Activated gamma-delta T cell treated with Interleukin-2 at 50 U/mL for 16 hours (primary cell): ENCODE measurements at regions not wholly inside any gene's neighbourhood (a gene's known extent, or its start where the extent isn't known, plus 50 kb on each side); places are given as distances from the start of the nearest gene placed in this dataset.

ENCODE experiments used
- DNase-seq: peaks from one replicate; pipeline ENCODE4 v3.0.0-alpha.2; 2020

DNA sequence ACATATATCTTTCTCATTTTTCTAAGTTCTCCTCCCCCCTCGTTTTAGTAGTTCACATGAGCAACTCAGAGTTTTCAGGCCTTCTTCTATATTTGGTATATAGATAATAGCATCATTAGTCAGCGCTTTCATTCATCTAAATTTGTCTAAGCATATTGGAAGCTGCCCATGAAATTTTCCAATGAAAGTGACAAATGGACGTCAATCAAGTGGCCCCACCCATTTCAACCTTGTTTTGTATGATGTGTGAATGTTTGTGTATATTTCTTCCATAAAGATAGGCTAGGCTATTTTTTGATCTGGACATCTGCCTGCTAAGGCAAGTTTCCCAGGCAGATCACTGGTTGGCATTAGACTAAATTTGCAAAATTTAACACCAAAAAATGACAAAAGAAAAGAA is 104.0 kb upstream of the SSBP2 start:
- no peak for DNase-seq

DNA sequence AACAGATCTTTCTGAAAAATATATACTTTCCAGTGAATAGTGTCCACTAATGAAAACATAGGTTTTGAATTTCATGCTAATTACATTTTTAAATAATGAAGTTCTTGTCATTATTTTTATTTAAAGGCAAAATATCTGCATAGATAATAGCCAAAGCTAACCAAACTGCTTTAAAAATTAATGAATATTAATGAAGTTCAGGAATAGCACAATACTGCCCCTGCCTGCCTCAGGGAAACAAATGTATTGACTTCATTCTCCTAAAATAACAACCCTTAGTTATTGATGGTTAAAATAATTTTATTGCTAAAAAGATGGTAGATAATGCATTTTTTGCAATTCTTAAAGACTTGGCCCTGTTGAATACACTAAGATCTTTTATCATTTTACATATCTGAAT is 103.6 kb upstream of the SSBP2 start:
- no peak for DNase-seq

DNA sequence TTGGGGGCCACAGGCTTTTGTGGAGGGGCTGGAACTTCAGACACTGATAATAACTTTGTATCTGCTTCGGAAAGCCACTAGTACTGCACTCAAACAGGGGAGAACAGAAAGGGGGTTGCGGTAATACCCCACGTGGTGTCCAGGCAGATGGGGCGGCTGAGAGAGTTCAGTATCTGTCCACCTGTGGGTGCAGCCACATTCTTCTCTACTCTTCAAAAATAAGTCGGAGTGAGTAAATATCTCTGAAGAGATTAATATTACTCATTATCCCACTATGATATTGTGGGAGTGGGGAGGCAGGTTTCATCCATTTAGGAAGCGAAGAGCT is 102.1 kb upstream of the SSBP2 start:
- DNase-seq = no peak

DNA sequence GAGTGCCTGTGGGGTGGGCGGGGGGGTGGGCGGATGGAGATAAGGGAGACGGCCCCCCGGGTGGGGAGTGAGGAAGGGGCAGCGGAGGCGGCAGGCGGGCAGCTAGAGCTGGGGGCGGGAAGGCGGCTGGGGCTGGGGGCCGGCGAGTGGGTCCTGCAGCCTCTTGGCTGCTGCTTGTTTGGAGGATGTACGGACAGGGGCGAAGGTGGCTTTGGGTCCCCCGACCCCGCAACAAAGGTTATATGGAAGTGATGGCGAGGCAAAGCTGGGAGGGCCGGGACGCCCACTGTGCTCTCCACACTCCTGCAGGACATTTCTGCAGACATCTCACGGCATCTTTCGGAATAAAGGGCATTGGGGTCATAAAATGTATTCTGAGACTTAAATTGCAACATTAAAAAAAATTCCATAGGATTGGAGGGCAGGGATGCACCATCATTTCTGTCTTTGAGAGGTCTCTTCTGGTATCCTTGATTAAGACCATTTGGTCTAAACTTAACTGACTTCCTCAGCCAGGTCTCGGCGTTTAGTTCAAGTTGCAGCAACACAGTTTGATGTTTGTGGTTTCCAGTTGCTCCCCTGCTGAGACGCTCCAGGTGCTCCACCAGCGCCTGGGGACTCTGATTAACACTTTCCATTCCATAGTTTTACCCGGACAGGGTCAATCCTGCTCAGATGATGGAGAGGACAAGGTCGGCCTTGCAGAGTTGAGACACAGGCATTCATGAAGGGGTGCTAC is 101.6 kb upstream of the SSBP2 start:
- no peak for DNase-seq

DNA sequence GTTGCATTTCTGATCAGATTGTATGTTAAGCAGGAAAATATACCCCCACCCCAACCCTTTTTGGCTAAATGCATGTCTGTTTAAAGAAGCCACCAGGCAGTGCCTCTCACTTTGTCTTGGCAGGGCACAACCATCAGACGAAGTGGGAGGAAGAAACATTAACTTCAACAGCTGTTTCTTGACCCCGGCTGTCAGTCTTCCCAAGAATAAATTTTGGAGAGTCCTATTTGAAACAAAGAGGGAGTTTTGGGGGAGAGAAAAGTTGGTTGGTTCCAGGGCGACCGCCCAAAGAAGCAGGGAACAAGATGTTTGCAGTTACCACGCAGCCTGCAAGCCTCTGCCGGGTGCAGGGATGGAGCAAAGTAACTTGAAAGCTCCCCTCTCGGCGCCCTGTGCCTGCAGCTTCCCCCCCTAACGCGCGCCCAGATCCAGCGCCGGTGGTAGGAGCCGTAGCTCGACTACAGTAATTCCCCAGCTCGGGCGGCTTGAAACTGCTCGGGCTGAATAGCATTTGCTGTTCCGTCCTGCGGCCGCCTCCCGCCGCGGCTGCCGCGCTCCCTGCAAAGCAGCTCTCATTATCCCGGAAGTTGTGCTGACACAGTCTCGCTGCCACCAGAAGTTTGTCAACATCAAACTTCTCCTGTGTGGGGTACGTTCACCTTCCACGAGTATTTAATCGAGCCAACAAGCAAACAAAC is 100.7 kb upstream of the SSBP2 start:
- peak; percentile 85 for DNase-seq

DNA sequence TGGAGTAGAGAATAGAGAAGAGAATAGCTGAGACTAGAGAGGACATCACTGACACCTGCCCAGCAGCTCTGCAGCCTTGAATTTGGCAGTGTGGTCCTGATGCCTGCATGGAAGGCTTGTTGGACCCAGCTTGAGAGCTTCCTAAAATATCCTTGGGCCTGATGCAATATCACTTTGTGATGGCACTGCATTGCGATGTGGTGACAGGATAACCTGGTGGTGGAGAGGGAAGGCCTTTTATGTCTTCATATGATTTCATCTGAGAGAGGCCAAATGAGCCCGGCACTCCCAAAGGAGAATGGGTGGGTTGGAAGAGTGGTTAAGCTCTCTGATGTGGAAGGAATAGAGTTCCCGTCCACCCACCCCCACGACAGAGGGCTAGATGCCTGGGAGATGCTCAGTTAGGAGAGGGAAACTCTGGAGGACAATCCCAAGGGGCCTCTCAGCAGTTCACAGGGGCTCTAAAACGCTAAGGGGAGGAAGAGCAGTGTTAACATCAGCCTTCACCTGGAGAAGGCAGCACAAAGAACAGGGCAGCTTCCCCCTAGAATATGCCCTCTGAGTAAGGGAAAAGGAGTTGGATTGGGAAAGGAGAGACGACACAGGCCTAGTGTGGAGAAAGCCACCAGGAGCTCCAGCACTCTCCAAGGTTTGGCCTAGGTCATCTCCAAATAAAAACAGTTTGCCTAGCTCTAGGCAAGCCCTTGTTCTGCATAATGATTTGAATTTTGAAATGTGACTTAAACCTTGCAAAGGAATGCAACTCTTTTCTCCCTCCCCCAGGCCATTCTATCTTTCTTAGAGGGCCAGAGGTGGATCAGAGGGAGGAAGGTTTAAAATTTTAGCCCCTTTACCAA is 99.8 kb upstream of the SSBP2 start:
- DNase-seq = no peak

DNA sequence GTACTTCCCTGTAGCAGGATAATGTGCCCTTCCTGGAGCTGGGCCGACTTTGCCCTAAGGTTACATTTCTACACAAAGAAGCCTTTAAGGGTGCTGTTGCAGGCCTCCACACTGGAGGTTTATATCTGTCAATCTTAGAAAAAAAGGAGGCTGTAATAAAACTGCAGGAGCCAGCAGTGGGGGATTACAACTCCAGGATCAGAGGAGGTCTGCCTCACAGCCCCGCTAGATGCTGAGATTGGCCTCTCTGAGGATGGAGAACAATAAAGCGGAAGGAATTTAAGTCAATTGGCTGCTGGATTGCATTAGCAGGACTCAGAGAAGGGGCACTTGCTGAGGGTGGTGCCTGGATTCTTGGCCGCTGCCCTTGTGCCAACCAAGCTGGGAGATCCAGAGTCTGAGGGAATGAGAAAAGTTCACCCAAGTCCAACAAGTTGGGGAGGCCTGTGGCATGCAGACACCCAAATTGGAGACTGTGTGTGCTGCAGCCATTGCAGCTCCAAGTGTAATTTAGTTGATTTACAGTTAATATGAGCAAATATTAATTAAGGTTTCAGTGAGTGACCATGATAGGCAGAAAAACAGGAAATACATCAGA is 99.0 kb upstream of the SSBP2 start:
- DNase-seq = no peak

DNA sequence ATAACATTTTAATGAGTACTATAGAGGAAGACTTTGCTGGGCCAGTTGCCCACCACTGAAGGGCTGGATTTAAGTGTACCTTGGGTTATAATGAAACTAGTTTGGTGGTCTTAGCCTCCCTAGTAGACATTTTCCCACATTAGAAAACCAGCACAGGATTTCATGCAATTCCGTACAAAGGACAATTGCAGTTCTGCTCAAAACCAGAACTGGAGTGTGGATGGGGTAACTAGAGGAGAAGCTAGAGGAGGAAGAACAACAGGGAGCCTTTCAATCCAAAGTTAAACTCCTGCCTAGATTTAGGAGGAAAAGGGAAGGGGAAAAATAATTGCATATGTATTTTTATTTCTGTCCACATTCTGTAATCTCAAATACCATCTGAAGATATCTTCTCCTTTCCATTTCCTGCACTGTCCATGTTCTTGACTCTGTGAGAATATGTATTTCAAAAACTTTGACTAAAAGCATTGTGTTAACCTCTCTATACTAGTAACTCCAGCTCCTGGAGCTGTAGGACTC is 97.5 kb upstream of the SSBP2 start:
- no peak for DNase-seq

DNA sequence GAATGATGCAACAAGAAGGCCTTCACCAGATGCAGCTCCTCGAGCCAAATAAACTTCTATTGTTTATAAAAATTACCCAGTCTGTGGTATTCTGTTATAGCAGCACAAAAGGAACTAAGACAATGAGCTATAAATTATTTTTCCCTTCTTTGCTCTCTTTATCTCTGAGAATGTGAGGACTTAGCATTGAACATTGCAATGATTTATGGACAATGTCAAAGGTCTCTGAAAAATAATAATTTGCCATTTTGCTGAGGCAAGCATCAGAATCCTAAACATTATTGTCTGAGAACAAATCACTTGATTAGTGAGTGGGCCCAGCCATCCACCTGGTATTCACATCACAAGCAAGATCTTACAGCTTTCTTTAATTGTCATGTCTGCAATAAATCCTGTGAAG is 95.4 kb upstream of the SSBP2 start:
- DNase-seq = no peak

DNA sequence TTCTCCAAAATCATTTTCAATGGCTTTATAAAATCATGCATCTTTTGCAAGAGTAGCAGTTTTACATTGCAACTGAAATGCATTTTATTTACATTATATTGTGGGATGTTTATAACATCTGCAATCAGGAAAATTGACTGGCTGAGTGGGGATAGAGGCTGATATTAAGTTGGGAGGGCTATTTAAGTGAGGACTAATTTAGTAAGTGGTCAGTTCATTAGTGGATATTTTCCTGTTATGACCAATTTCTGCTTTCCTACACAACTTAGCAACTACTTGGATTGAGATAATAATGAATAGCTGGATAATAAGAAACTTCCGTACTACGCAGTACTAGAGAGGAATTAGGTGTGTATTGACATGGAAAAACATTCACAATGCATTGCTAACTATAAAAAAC is 92.9 kb upstream of the SSBP2 start:
- no peak for DNase-seq

DNA sequence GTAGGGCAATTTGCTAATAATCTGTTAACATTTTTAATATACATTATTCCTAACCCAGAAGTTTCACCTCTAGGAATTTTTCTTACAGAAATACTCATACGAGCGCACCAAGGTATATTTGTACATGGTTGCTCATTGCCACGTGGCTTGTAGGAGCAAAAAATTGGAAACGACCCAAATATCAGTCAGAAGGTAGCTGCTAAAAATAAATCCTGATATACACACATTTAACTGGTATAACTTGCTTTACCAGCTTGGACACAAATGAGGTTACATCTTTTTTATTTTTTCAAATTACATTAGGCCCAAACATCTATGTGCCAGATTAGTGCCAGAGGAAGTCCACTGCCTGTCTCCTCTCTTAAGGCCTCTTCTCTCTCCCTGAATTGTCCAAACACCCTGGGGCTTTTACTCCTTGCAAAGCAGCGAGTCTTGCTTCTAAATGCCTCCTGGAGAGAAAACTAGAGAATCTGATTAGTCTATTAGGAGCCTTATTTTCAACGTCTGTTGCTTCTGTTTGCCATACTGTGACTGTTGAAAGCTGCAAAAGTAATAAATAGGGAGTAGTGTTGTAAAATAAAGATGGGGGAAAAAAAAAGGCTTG is 92.0 kb upstream of the SSBP2 start:
- DNase-seq = no peak

DNA sequence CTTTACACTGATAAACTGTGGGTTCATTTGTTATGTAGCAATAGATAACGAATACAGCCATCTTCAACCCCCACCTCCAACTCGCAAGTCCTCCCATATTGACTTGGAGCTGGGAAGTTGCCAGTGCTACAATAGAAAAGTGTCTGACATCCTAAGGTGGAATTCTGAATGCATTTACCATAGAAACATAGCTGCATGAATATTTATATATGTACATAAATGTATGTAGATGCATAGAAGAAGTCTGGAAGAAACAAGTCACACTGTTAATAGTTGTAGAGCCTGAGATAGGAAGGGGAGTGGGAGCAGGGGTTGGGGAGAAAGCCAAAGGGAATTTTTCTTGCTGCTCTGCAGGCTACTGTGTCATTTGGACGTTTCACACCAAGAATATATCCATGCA is 88.1 kb upstream of the SSBP2 start:
- no peak for DNase-seq

DNA sequence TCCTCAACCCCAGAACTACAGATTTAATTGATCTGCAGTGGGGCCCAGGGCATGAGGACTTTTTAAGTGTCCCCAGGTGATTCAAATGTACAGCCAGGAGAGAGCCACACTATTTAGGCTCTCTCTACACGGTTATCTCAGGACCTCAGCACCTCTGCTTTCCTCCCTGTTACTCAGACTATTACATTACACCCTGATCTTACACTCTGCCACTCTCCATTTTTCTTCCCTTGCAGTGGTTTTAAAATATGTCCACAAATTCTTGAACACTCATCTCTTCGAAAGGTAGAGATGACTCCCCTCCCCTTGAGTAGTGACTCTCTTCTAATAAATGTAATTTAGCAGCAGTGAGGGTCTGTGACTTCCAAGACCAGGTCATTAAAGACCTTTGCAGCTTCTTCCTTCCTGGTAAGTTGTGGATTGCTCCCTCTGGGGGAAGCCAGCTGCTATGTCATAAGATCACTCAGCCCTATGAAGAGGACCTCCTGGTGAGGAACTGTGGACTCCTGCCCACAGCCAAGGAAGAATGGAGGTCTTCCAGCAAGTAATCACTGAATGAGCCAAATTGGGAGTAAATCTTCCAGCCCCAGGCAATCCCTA is 87.5 kb upstream of the SSBP2 start:
- no peak for DNase-seq

DNA sequence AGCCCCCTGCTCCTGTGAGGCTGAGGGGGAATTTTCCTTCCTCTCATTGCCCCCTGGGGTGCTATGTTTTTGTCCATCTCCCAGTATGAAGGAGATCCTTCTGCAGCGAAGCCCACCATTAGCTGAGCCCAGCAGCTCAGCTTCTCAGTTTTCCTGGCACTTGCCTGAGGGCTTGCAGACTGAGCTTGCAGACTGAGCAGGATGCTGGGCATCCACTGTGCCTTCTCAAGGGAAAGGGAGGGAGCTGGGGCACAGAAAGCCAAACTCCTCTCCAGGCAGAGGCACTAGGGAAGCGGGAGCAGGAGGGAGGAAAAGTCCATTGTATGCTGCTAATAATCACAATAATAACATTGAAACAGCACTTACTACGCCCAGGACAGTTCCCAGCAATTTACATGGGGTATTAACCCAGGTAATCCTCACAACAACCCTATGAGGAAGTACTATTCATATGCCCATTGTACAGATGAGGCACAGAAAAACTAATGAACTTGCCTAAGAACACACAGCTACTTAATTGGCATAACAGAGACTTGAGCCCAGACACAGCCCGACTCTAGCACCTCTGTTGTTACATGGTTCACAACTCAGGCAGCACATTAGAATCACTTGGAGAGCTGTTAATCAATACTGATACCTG is 86.9 kb upstream of the SSBP2 start:
- DNase-seq = no peak

DNA sequence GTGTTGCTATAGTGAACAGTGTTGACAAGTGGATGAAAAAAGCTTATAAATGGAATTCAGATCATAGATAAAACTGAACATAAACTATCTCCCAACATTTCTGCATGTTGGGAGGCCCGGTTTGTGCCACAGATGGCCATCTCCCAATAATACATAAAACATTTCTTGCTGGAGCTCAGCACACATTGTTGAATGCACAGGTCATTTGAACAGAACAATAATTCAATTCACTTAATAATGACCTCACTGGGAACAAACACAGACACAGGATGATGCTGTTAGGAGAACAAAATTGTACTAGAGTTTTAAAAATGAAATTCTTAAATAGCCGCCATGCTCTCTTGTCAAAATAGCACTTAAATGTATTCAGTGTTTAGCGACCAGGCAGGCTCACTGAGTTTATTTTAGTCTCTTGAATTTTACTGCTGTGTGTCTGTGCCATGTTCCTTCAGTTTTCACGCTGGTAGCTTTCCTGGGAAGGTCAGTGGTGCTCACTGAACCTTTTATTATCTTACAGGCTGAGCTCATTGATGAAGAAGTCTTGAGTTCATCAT is 85.0 kb upstream of the SSBP2 start:
- no peak for DNase-seq

DNA sequence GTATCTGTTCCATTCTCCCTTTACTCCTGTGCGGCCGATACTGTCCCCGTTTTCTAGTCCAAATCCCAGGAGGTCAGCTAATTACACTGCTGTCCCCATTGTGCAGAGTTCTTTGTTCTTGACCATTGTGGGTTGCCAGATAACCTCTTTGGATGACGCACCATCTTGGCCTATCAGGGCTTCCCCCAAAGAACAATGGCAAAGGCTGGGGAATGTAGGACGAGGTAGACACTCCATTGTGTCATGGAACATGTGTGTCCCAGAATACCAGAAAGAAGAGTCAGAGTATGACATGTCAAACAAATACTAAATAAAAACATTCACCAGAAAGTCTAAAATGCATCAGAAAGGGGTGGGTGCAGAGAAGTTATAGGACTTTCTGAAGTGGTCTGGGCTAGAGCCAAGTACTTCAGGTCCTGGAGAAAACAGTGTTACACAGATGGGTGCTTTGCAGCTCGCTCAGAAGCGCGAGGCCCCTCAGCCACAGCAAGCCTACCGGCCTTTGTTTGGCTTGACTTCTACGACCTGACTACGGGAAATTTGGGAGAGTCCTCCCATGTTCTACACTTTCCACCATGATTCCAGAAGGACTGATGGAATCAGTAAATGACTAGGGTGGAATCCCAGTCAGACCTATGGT is 83.2 kb upstream of the SSBP2 start:
- no peak for DNase-seq

DNA sequence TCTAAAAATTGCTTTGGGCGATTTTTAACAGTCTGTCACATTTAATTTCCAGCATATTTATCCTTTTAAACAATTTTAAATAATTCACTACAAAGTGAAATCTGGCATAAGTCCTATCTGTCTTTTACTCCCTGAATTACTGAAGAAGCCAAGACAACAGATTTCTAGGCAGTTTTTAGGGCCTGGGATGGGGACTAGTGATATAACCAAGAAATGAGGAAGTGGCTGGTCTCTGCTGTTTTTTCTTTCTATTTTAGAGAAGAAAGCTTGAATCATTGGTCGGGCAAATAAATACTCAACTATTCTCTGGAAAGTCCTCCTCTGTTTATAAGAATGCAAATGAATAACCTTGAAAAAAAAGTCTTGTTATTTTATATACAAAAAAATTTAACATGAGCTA is 79.7 kb upstream of the SSBP2 start:
- DNase-seq = no peak

DNA sequence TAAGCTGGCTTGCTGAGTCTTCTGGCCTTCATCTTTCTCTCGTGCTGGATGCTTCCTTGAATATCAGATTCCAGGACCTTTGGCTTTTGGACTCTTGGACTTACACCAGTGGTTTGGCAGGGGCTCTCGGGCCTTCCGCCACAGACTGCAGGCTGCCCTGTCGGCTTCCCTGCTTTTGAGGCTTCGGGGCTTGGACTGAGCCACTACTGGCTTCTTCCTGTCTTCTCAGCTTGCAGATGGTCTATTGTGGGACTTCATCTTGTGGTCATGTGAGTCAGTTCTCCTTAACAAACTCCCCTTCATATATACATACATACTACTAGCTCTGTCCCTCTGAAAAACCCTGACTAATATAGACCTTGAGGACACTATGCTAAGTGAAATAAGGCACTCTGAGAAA is 78.3 kb upstream of the SSBP2 start:
- DNase-seq = no peak

DNA sequence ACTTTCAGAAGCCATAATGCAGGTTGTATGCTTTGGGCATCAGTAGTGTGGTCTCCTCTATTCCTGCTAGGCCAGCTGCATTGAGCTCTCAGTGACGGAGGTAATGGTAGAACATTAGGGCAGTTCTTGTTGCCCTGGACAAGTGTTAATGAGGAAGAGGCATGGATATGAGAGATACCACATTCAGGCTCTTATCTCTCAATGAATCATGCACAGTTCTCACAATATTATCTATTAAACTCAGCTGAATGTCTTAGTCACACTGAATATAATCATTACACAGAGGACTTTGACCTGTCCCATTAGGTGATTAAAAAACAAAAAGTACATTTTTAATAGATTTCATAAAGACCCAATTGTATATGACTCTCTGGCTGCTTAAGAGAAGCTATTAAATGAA is 76.6 kb upstream of the SSBP2 start:
- DNase-seq = no peak

DNA sequence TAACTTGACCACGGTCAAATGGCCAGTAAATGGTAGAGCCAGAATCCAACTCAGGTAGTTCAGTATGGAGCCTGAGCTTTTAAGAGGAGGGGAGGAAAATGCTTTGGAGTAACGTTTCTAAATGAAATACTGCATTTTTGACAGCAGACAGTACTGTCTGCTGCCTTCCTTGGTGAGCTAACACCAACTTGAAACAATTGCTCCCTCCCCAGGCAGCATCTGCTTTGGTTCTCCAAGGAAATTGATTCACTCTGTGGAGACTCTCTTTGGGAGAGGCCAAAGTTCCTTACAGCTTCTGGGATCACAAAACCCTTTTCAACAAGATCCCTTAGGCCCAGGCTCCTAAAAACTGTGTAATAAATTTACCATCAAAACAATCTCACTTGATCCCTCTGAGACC is 75.2 kb upstream of the SSBP2 start:
- DNase-seq = no peak

DNA sequence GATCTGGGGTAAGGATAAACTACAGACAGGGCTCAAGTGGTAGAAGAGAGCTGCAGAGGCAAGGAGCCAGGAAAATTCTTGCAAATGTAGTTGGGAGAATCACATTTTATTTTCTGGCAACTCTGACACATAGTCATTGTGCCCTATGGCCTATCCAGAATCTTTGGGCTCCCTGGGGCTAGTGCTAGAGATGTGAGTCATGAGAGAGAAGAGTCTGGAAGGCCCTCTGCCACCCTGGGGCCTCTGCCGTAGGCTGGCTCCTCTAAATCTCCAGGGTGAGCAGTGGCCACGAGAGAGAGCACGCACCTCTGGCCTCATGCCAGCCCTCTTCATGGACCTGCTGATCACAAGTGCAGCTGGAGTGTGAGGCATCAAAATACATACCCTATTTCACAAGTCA is 74.3 kb upstream of the SSBP2 start:
- no peak for DNase-seq
